K562 (cell line): ENCODE measurements at regions not wholly inside any gene's neighbourhood (a gene's known extent, or its start where the extent isn't known, plus 50 kb on each side); places are given as distances from the start of the nearest gene placed in this dataset.

ENCODE experiments used
- ATAC-seq: fragments of 200-7000 bp; cut with Tn5 transposase; 3 replicates; pipeline ENCODE4 v1.9.1; 2020; ENCODE audit warnings: moderate library complexity
- BruUV-seq: library from RNA; stranded (reverse); fragments of 400-500 nt; replicated peaks from 2 replicates; lab custom pipeline; 2021; lab: Mats Ljungman, UMichigan
- CTCF ChIA-PET: fragments of 300-600 bp; formaldehyde crosslinking; extraction: SDS; loops from one replicate; lab custom pipeline; 2021; ENCODE audit warnings: low intra/inter-chr PET ratio; lab: Yijun Ruan, JAX
- POLR2A ChIA-PET: fragments of 300-600, 350-650 bp; sonication (Branson Sonifier 250); formaldehyde crosslinking; extraction: SDS; loops from one replicate; lab custom pipeline; 2021; ENCODE audit warnings: antibody characterized with exemption, inconsistent platforms; lab: Yijun Ruan, JAX
- DNase-seq, 4 experiments: peaks; one replicate each; pipeline versions ENCODE4 v3.0.0 to v3.0.0-alpha.2; 2011 to 2018; ENCODE audit warnings: low spot score in 3 of 4, mixed read lengths in 3 of 4; ENCODE audit errors: extremely low read depth in 1 of 4
- FAIRE-seq: peaks from 2 replicates; lab custom pipeline; 2011; peaks lifted over from hg19 to GRCh38; lab: Jason Lieb, UNC
- H2AFZ ChIP-seq: 2 replicates; pipeline ENCODE4 v1.6.0; 2011; ENCODE audit warnings: low read depth, low read length, control low read depth, inconsistent platforms
- H3K27ac ChIP-seq: fragments of 200-600 bp; 3 replicates; pipeline ENCODE4 v1.8.0; 2011; ENCODE audit warnings: low read depth, mild to moderate bottlenecking, control low read depth, inconsistent platforms, low read length, moderate library complexity, mixed read lengths; ENCODE audit errors: extremely low read depth
- H3K27me3 ChIP-seq, 2 experiments: fragments of 300-600 bp in 1 of 2; 2 replicates in 1 of 2; 3 replicates in 1 of 2; pipeline versions ENCODE4 v1.6.0 to v1.8.0; 2011; ENCODE audit warnings: inconsistent platforms in 2 of 2, low read length in 2 of 2, mild to moderate bottlenecking in 1 of 2, mixed read lengths in 1 of 2, moderate library complexity in 1 of 2; ENCODE audit not compliant: control insufficient read depth in 2 of 2, insufficient read depth in 2 of 2
- H3K36me3 ChIP-seq: fragments of 300-600 bp; 3 replicates; pipeline ENCODE4 v1.8.0; 2011; ENCODE audit warnings: mild to moderate bottlenecking, low read length, inconsistent platforms; ENCODE audit not compliant: control insufficient read depth, insufficient read depth
- H3K4me1 ChIP-seq, 2 experiments: fragments of 200-600 bp in 1 of 2; replicated peaks in 1 of 2; 2 replicates in 1 of 2; 3 replicates in 1 of 2; pipeline versions ENCODE4 v1.5.1 to v1.8.0; 2011; ENCODE audit warnings: inconsistent platforms in 2 of 2, low read length in 2 of 2, mild to moderate bottlenecking in 1 of 2, mixed read lengths in 1 of 2, moderate library complexity in 1 of 2; ENCODE audit not compliant: control insufficient read depth in 2 of 2, insufficient read depth in 2 of 2
- H3K4me2 ChIP-seq: 2 replicates; pipeline ENCODE4 v1.6.1; 2011; ENCODE audit warnings: low read length, control low read depth, inconsistent platforms, mixed read lengths; ENCODE audit not compliant: insufficient read depth
- H3K4me3 ChIP-seq: fragments of 200-600 bp; sonication (generic), shearing (Covaris generic); 2 replicates; pipeline ENCODE4 v1.5.1; 2016; ENCODE audit warnings: control low read depth, inconsistent platforms
- H3K79me2 ChIP-seq: fragments of 200-600 bp; 3 replicates; pipeline ENCODE4 v1.8.0; 2011; ENCODE audit warnings: low read length, inconsistent platforms; ENCODE audit not compliant: control insufficient read depth, insufficient read depth
- H3K9ac ChIP-seq, 2 experiments: 2 replicates each; pipeline versions ENCODE4 v1.6.0 to v1.6.1; 2011; ENCODE audit warnings: low read depth in 2 of 2, low read length in 2 of 2, control low read depth in 1 of 2, inconsistent platforms in 1 of 2, mild to moderate bottlenecking in 1 of 2, mixed read lengths in 1 of 2; ENCODE audit not compliant: insufficient read depth in 1 of 2
- H3K9me1 ChIP-seq: one replicate; pipeline ENCODE4 v1.6.0; 2011; ENCODE audit warnings: inconsistent platforms, mild to moderate bottlenecking, low read length, moderate library complexity; ENCODE audit not compliant: control insufficient read depth, insufficient read depth
- H3K9me3 ChIP-seq: replicated peaks from 2 replicates; pipeline ENCODE4 v1.5.1; 2011; ENCODE audit warnings: low read depth, low read length, inconsistent platforms; ENCODE audit not compliant: control insufficient read depth, insufficient read depth
- H4K20me1 ChIP-seq: replicated peaks from 2 replicates; pipeline ENCODE4 v1.6.1; 2011; ENCODE audit warnings: low read length, inconsistent platforms, mixed read lengths; ENCODE audit not compliant: control insufficient read depth, insufficient read depth
- ELF2 ChIP-seq: fragments of 250-450 bp; sonication (Bioruptor Pico); IDR thresholded peaks from 2 replicates; pipeline ENCODE4 v1.5.0; 2021; ENCODE audit warnings: mild to moderate bottlenecking
- FOXK1 ChIP-seq: sonication (generic); formaldehyde crosslinking; IDR thresholded peaks from 2 replicates; pipeline ENCODE4 v1.8.0; 2022; ENCODE audit warnings: missing genetic modification reagents, mild to moderate bottlenecking, borderline replicate concordance
- GTF2E2 ChIP-seq: fragments of 200-800 bp; sonication (Bioruptor generic); IDR thresholded peaks from 2 replicates; pipeline ENCODE4 v1.6.1; 2016; ENCODE audit warnings: missing genetic modification characterization, missing compliant biosample characterization
- HDAC1 ChIP-seq, 2 experiments: fragments of 450-650 bp; IDR thresholded peaks; 2 replicates each; pipeline ENCODE4 v1.6.1; 2016 to 2017; ENCODE audit warnings: inconsistent platforms in 1 of 2, mild to moderate bottlenecking in 1 of 2, moderate library complexity in 1 of 2
- KLF6 ChIP-seq: fragments of 250-450 bp; sonication (Bioruptor Pico); IDR thresholded peaks from 2 replicates; pipeline ENCODE4 v1.4.0; 2020; ENCODE audit warnings: mild to moderate bottlenecking, moderate library complexity, borderline replicate concordance
- MAZ ChIP-seq, 2 experiments: fragments of 450-650 bp in 1 of 2; sonication (generic) in 1 of 2; formaldehyde crosslinking; IDR thresholded peaks in 1 of 2; conservative IDR thresholded peaks in 1 of 2; 2 replicates each; pipeline versions ENCODE4 v1.4.0 to v1.5.0; 2020; ENCODE audit warnings: mild to moderate bottlenecking in 1 of 2, missing genetic modification reagents in 1 of 2
- RBM14 ChIP-seq: fragments of 200-400 bp; formaldehyde crosslinking; IDR thresholded peaks from 2 replicates; pipeline ENCODE4 v1.6.1; 2018; ENCODE audit warnings: low read depth, mild to moderate bottlenecking, low read length, moderate library complexity, borderline replicate concordance; ENCODE audit not compliant: insufficient read depth
- ZBED1 ChIP-seq: IDR thresholded peaks from 2 replicates; pipeline ENCODE4 v1.6.1; 2014
- WGBS: fragments of 100-300 bp; shearing (Covaris generic); methylation state at CpG from one replicate; pipeline ENCODE4 v1.1.6; 2016; ENCODE audit warnings: low coverage, mixed read lengths; ENCODE audit not compliant: insufficient coverage; ENCODE audit errors: missing lambda C conversion rate; 5-methylcytosine and 5-hydroxymethylcytosine counted together
- in situ Hi-C: fragments of 300-500 bp; cut with MboI; formaldehyde crosslinking; loops from 4 replicates; pipeline ENCODE4 v1.15.0; 2018; ENCODE audit warnings: inconsistent platforms, mixed read lengths
- intact Hi-C: fragments of 100-400 bp; cut with micrococcal nuclease; formaldehyde crosslinking; loops from 2 replicates; pipeline ENCODE4 v1.14.2; 2022
- TF ChIP-seq, protein P1 (sequence below): IDR thresholded peaks from 3 replicates; pipeline ENCODE4 v1.6.1; 2011; ENCODE audit warnings: borderline replicate concordance, mild to moderate bottlenecking, moderate library complexity; ENCODE audit not compliant: insufficient read length; ENCODE audit errors: extremely low read depth
- TF ChIP-seq, protein P2 (sequence below): fragments of 250-450 bp; sonication (Bioruptor Pico); IDR thresholded peaks from 2 replicates; pipeline ENCODE4 v1.8.0; 2021; ENCODE audit warnings: borderline replicate concordance, mild to moderate bottlenecking, moderate library complexity; ENCODE audit not compliant: poor library complexity, severe bottlenecking
- TF ChIP-seq, protein P3 (sequence below): fragments of 450-650 bp; formaldehyde crosslinking; IDR thresholded peaks from 2 replicates; pipeline ENCODE4 v1.4.0; 2020; ENCODE audit warnings: mild to moderate bottlenecking
- TF ChIP-seq, protein P4 (sequence below): fragments of 250-450 bp; sonication (Bioruptor Pico); IDR thresholded peaks from 2 replicates; pipeline ENCODE4 v1.8.0; 2022; ENCODE audit warnings: inconsistent platforms
- TF ChIP-seq, protein P5 (sequence below): sonication (generic); IDR thresholded peaks from 2 replicates; pipeline ENCODE4 v1.6.1; 2016

DNA sequence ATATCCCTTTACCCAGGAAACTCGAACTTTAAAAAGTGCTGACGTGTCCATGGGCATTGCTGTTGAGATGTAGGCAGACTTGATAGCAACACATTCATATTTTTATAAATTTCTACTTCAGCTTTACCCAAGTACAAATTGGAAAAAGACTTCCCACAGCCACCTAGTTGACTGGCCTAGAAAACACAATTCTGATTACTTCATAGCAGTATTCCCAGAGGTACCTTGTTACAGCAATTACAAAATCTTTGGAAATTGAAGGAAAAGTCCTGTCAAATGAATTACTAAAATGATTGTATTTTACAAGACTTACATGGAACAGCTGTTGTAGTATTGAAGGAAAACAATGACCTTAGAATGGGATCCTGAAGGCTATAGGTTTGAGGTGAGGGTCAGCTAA is 130.7 kb upstream of the NREP start (continued):
- TF ChIP-seq, protein P1, sequence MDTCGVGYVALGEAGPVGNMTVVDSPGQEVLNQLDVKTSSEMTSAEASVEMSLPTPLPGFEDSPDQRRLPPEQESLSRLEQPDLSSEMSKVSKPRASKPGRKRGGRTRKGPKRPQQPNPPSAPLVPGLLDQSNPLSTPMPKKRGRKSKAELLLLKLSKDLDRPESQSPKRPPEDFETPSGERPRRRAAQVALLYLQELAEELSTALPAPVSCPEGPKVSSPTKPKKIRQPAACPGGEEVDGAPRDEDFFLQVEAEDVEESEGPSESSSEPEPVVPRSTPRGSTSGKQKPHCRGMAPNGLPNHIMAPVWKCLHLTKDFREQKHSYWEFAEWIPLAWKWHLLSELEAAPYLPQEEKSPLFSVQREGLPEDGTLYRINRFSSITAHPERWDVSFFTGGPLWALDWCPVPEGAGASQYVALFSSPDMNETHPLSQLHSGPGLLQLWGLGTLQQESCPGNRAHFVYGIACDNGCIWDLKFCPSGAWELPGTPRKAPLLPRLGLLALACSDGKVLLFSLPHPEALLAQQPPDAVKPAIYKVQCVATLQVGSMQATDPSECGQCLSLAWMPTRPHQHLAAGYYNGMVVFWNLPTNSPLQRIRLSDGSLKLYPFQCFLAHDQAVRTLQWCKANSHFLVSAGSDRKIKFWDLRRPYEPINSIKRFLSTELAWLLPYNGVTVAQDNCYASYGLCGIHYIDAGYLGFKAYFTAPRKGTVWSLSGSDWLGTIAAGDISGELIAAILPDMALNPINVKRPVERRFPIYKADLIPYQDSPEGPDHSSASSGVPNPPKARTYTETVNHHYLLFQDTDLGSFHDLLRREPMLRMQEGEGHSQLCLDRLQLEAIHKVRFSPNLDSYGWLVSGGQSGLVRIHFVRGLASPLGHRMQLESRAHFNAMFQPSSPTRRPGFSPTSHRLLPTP = no peak
- TF ChIP-seq ZBED1 = no peak

DNA sequence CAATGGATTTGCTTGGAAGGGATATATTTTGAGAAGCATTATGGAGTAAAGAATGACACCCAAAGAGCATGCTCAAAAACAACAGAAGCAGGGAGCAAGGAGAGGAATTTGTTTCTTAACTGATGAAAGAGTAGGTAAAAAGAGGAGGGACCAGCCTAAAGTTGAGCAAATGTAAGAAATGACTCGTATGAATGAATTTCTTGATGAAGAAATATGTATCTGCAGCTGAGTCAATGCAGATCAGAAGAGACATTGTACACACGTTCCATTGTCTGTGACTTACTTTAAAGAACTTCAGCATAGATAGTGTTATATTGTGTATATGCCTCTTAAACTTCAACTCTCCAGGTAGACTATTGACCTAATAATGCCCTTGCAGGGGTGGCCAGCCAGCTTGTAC is 112.7 kb upstream of the NREP start:
- H4K20me1 ChIP-seq = no peaks in the 10 kb centered on the region
- no peaks in the 10 kb centered on the region for H3K36me3 ChIP-seq
- BruUV-seq = no TSS peak
- no peak overlapping the region for H3K4me2 ChIP-seq
- H3K9me3 ChIP-seq = no peaks in the 10 kb centered on the region
- FAIRE-seq (no peak), DNase-seq (no peak), ATAC-seq (no peak)
- intact Hi-C loops (no loop called here), in situ Hi-C loops (no loop called here)
- no peak overlapping the region for H3K9ac ChIP-seq
- no peaks in the 10 kb centered on the region for H3K9me1 ChIP-seq
- 5% methylated on average over 2 of the region's 2 CpGs for WGBS
- H3K27ac ChIP-seq = no peak overlapping the region
- no peak overlapping the region for H3K4me3 ChIP-seq
- H3K79me2 ChIP-seq = no peaks in the 10 kb centered on the region
- H2AFZ ChIP-seq = no peak overlapping the region
- ChIA-PET CTCF (no interaction called here), POLR2A (no interaction called here)
- H3K4me1 ChIP-seq = no peaks in the 10 kb centered on the region
- no peaks in the 10 kb centered on the region for H3K27me3 ChIP-seq
- TF ChIP-seq GTF2E2 (tag) = no peak
- no peak for TF ChIP-seq FOXK1 (CRISPR knock-in tag)
- TF ChIP-seq, protein P2, sequence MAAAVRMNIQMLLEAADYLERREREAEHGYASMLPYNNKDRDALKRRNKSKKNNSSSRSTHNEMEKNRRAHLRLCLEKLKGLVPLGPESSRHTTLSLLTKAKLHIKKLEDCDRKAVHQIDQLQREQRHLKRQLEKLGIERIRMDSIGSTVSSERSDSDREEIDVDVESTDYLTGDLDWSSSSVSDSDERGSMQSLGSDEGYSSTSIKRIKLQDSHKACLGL (CRISPR knock-in tag) = no peak
- no peak for TF ChIP-seq RBM14
- TF ChIP-seq, protein P3, sequence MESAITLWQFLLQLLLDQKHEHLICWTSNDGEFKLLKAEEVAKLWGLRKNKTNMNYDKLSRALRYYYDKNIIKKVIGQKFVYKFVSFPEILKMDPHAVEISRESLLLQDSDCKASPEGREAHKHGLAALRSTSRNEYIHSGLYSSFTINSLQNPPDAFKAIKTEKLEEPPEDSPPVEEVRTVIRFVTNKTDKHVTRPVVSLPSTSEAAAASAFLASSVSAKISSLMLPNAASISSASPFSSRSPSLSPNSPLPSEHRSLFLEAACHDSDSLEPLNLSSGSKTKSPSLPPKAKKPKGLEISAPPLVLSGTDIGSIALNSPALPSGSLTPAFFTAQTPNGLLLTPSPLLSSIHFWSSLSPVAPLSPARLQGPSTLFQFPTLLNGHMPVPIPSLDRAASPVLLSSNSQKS (CRISPR knock-in tag) = no peak
- TF ChIP-seq, protein P4, sequence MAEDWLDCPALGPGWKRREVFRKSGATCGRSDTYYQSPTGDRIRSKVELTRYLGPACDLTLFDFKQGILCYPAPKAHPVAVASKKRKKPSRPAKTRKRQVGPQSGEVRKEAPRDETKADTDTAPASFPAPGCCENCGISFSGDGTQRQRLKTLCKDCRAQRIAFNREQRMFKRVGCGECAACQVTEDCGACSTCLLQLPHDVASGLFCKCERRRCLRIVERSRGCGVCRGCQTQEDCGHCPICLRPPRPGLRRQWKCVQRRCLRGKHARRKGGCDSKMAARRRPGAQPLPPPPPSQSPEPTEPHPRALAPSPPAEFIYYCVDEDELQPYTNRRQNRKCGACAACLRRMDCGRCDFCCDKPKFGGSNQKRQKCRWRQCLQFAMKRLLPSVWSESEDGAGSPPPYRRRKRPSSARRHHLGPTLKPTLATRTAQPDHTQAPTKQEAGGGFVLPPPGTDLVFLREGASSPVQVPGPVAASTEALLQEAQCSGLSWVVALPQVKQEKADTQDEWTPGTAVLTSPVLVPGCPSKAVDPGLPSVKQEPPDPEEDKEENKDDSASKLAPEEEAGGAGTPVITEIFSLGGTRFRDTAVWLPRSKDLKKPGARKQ (CRISPR knock-in tag) = no peak
- TF ChIP-seq ELF2 (CRISPR knock-in tag) = no peak
- no peak for TF ChIP-seq HDAC1 (IDR thresholded peaks at IDR 0.05)
- TF ChIP-seq MAZ (CRISPR knock-in tag; conservative IDR thresholded peaks at IDR 0.05 in 1 of 2, IDR thresholded peaks at IDR 0.05 in 1 of 2) = no peak
- TF ChIP-seq, protein P5, sequence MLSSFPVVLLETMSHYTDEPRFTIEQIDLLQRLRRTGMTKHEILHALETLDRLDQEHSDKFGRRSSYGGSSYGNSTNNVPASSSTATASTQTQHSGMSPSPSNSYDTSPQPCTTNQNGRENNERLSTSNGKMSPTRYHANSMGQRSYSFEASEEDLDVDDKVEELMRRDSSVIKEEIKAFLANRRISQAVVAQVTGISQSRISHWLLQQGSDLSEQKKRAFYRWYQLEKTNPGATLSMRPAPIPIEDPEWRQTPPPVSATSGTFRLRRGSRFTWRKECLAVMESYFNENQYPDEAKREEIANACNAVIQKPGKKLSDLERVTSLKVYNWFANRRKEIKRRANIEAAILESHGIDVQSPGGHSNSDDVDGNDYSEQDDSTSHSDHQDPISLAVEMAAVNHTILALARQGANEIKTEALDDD = no peak
- no peak for TF ChIP-seq KLF6
